ENCODE measurements at regions not wholly inside any gene's neighbourhood (a gene's known extent, or its start where the extent isn't known, plus 50 kb on each side); places are given as distances from the start of the nearest gene placed in this dataset.
"Not testable (repeated sequence)": the region's sequence is repeated elsewhere in the genome, so short reads cannot be mapped to it uniquely, and the experiment has no call there.

GRCh38 chr3:107221856-107222255, 155.4 kb upstream of the CCDC54 start:
- ATAC-seq (no peak), DNase-seq (no peak)

- ATAC-seq = no peak
- DNase-seq = no peak
Observed at GRCh38 chr3:107222907-107223306, 154.3 kb upstream of the CCDC54 start.

- ATAC-seq = no peak
- DNase-seq = no peak
Observed at GRCh38 chr3:107224026-107224596, 153.1 kb upstream of the CCDC54 start.

GRCh38 chr3:107227091-107227490, 150.1 kb upstream of the CCDC54 start:
- DNase-seq = no peak
- ATAC-seq = no peak

GRCh38 chr3:107233877-107234276, 143.4 kb upstream of the CCDC54 start:
- not testable (repeated sequence) for DNase-seq, ATAC-seq

- DNase-seq (no peak), ATAC-seq (no peak)
Observed at GRCh38 chr3:107235193-107235927, 141.9 kb upstream of the CCDC54 start.

- DNase-seq = peak; percentile 26
- ATAC-seq = peak; percentile 52
Observed at GRCh38 chr3:107235928-107236315, 141.3 kb upstream of the CCDC54 start.

- ATAC-seq = no peak
- DNase-seq = no peak
Observed at GRCh38 chr3:107236655-107237337, 140.4 kb upstream of the CCDC54 start.

- no peak for ATAC-seq
- DNase-seq = no peak
Observed at GRCh38 chr3:107238787-107239186, 138.5 kb upstream of the CCDC54 start.

GRCh38 chr3:107239703-107240102, 137.5 kb upstream of the CCDC54 start:
- no peak for ATAC-seq

GRCh38 chr3:107240183-107241091, 136.8 kb upstream of the CCDC54 start:
- ATAC-seq (peak; percentile 97), DNase-seq (peak; percentile 81)

More at GRCh38 chr3:107239703-107240102, 137.5 kb upstream of the CCDC54 start:
- no peak for DNase-seq

- ATAC-seq (peak; percentile 55), DNase-seq (peak; percentile 21)
Observed at GRCh38 chr3:107241217-107241616, 136.0 kb upstream of the CCDC54 start.

- ATAC-seq (no peak), DNase-seq (no peak)
Observed at GRCh38 chr3:107242579-107242978, 134.7 kb upstream of the CCDC54 start.

- no peak for ATAC-seq
- no peak for DNase-seq
Observed at GRCh38 chr3:107247116-107247515, 130.1 kb upstream of the CCDC54 start.

GRCh38 chr3:107249132-107249531, 128.1 kb upstream of the CCDC54 start:
- ATAC-seq = no peak
- DNase-seq = no peak

- DNase-seq (no peak), ATAC-seq (no peak)
Observed at GRCh38 chr3:107250221-107250620, 127.0 kb upstream of the CCDC54 start.

GRCh38 chr3:107251819-107252218, 125.4 kb upstream of the CCDC54 start:
- ATAC-seq (no peak), DNase-seq (no peak)

- DNase-seq (no peak), ATAC-seq (no peak)
Observed at GRCh38 chr3:107256963-107257362, 120.3 kb upstream of the CCDC54 start.

- no peak for ATAC-seq
- DNase-seq = no peak
Observed at GRCh38 chr3:107258300-107258699, 118.9 kb upstream of the CCDC54 start.

GRCh38 chr3:107260207-107260606, 117.0 kb upstream of the CCDC54 start:
- ATAC-seq (no peak), DNase-seq (no peak)

GRCh38 chr3:107263269-107264021, 113.8 kb upstream of the CCDC54 start:
- no peak for DNase-seq
- no peak for ATAC-seq

GRCh38 chr3:107264888-107265287, 112.4 kb upstream of the CCDC54 start:
- DNase-seq (no peak), ATAC-seq (no peak)
